ENCODE measurements at regions not wholly inside any gene's neighbourhood (a gene's known extent, or its start where the extent isn't known, plus 50 kb on each side); places are given as distances from the start of the nearest gene placed in this dataset.
"Not testable (repeated sequence)": the region's sequence is repeated elsewhere in the genome, so short reads cannot be mapped to it uniquely, and the experiment has no call there.

DNA sequence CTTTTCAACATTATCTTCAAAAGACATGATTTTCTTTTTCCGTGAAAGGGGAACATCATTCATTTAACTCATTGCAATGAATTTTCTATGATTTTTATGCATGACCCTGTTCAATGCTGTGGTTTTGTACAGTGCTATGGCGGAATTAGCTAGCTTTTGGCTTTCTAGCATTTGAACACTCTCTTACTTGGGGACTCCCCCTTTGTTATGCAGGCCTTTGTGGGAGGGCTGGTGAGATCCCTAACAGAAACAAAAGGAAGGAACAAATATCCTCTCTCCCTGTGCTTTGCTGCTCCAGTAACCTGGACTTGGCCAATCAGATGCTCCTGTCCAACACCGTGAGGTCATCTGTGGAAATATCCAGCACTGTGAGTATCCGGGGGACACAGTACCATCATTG lies 353.4 kb upstream of the FZD8 start:
- CTCF ChIA-PET, result no interaction called here
- Mint-ChIP-seq H3K27ac (no peak overlapping the region), H3K9me3 (peaks cover 2% of the 10 kb centered on the region), H3K4me1 (no peaks in the 10 kb centered on the region), H3K4me3 (no peak overlapping the region), H3K36me3 (no peaks in the 10 kb centered on the region), H3K27me3 (no peaks in the 10 kb centered on the region)
- no peak for DNase-seq

- Mint-ChIP-seq H3K9me3 (no peaks in the 10 kb centered on the region), H3K36me3 (no peaks in the 10 kb centered on the region), H3K4me3 (no peak overlapping the region), H3K27me3 (no peaks in the 10 kb centered on the region), H3K27ac (no peak overlapping the region), H3K4me1 (no peaks in the 10 kb centered on the region)
- no peak for DNase-seq
- CTCF ChIA-PET, result no interaction called here
These were observed 351.8 kb upstream of the FZD8 start for GRCh38 chr10:35993591-35994515.

GRCh38 chr10:35992107-35992506 lies 350.0 kb upstream of the FZD8 start:
- Mint-ChIP-seq H3K36me3 (no peaks in the 10 kb centered on the region), H3K9me3 (no peaks in the 10 kb centered on the region), H3K27me3 (no peaks in the 10 kb centered on the region), H3K4me3 (no peak overlapping the region), H3K27ac (no peak overlapping the region), H3K4me1 (no peaks in the 10 kb centered on the region)
- CTCF ChIA-PET, result interaction anchor here (0.6 kb wide), 1 partner anchor 362 kb away, joined by 4 read pairs; no protein-coding TSS in a partner anchor
- DNase-seq, result no peak

DNA sequence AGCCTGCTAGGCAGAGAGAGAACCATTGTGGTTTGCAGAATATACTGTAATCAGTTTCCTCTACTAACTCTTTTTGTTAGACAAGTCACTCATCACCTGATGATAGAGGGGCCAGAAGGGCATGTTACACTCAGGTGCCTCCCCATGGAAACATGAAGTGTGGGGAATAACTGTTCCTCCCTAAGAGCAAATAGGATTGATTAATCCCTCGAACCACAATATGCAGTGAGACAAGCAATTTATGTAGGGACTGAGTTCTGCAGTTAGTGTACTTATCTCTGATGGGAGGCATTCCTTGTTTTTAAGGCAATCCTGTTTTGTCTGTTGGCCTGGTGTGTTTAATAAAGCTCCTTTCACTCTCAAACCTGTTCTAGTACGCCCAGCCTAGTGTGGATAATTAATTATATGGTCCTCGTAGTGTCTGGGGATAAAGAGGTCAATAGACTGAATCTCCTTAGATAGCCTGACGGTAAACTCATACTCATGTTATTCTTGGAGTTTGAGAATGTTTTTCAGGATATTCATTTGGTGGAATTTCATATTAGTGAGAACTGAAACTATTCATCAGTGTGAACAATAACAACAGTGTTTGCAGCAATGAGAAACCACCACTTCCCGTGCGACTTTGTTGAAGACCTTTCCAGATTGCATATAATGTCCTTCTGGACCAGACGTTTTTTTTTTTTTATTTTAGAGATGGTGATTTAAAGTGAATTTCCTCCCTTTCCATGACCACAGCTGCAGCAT lies 344.8 kb upstream of the FZD8 start:
- Mint-ChIP-seq H3K4me3 (no peak overlapping the region), H3K27me3 (no peaks in the 10 kb centered on the region), H3K27ac (no peak overlapping the region), H3K9me3 (peaks cover 1% of the 10 kb centered on the region), H3K36me3 (no peaks in the 10 kb centered on the region), H3K4me1 (no peaks in the 10 kb centered on the region)
- CTCF ChIA-PET, result no interaction called here
- no peak for DNase-seq

DNA sequence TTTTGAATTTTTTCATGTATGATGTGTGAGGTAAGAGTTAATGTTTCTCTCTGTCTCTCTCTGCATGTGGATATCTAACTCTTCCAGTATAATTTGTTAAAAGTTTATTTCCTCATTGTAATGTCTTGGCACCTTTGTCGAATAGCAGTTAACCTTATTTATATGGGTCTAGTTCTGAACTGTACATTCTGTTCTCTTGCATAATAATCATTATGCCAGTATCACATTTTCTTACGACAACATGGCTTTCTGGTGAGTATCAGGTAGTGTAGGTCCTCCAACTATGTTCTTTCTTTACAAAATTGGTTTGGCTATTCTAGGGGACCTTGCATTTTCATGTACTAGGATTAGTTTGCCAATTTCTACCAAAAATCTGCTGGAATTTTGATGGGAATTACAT lies 337.0 kb upstream of the FZD8 start:
- no peaks in the 10 kb centered on the region for H3K27me3 Mint-ChIP-seq
- peaks cover 1% of the 10 kb centered on the region for H3K9me3 Mint-ChIP-seq
- no peak overlapping the region for H3K27ac Mint-ChIP-seq
- no peak overlapping the region for H3K4me3 Mint-ChIP-seq
- CTCF ChIA-PET, result no interaction called here
- no peak for DNase-seq
- no peaks in the 10 kb centered on the region for H3K36me3 Mint-ChIP-seq
- no peaks in the 10 kb centered on the region for H3K4me1 Mint-ChIP-seq

DNA sequence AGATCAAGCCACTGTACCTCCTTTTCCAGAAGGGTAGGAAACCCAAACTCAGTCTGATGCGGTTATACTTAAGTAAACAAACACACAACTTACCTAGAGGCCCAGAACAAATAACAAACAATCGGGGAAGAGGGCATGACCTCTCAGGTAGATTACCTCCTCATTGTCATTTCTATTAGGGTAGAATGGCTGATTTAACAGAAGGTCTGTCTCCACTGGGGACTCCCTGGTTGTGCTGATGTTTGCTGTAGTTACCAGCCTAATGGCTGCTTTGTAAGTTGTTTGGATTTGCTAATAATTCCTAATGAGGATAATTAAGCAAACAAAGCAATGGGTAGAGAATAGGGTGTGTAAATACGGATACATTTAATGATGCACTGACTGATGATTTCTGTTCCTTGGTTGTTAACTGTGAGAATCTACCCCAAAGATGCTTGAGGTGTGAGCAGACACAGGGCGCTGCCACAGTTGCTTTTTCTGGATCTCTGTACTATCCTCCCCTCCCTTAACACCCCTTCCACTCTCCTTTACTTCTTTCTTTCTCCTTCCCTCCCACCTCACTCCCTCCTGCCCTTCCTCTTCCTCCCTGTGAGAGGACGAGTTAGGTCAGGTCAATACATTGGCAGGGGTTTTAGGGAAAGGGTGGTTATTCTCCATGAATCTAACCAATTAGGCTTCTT lies 332.0 kb upstream of the FZD8 start:
- H3K4me3 Mint-ChIP-seq, H3K9me3 Mint-ChIP-seq, H3K36me3 Mint-ChIP-seq, CTCF ChIA-PET, H3K27me3 Mint-ChIP-seq, DNase-seq, H3K27ac Mint-ChIP-seq, H3K4me1 Mint-ChIP-seq: not testable (repeated sequence)

DNA sequence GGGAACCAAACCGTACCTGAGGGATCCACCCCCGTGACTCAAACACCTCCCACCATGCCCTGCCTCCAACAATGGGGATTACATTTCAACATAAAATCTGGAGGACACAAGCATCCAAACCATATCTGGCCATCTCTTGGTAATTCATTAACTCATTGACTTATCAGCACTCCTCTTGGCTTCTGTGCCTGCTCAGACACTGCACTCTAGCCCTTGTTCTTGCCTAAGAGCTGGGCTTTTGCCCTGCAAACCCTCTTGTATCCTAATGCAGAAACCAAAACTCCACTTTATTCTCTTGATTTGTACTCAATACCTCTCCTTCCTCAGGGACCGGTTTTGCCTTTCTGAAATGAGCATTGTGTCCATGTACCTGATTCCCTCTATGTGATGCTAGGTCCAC lies 330.2 kb upstream of the FZD8 start:
- CTCF ChIA-PET, result no interaction called here

DNA sequence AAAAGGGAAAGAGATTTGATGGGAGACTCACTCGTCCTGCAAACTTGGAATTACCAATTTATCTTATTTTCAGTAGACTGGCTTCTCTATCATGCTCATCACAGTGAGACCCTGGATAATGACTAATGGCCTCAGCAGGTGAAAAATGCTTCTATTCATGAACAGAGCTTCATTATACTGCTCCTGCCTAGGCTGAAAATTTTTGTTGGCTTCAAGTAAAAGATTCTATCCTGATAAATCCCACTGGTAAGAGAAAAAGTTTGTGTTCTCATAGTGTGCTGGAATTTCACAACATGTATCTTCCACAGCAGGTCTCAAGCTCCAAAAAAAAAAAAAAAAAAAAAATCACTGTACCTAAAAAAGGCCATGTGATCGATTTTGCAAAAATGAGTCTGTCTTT lies 329.3 kb upstream of the FZD8 start:
- Mint-ChIP-seq H3K4me3 (no peak overlapping the region), H3K27me3 (no peaks in the 10 kb centered on the region), H3K4me1 (no peaks in the 10 kb centered on the region), H3K36me3 (no peaks in the 10 kb centered on the region), H3K27ac (no peak overlapping the region), H3K9me3 (peaks cover 8% of the 10 kb centered on the region)
- DNase-seq, result no peak
- CTCF ChIA-PET, result no interaction called here

More for the DNA sequence above, 330.2 kb upstream of the FZD8 start:
- no peak for DNase-seq
- no peaks in the 10 kb centered on the region for H3K36me3 Mint-ChIP-seq
- H3K27ac Mint-ChIP-seq, result no peak overlapping the region
- no peak overlapping the region for H3K4me3 Mint-ChIP-seq
- no peaks in the 10 kb centered on the region for H3K4me1 Mint-ChIP-seq
- no peaks in the 10 kb centered on the region for H3K27me3 Mint-ChIP-seq
- peaks cover 8% of the 10 kb centered on the region for H3K9me3 Mint-ChIP-seq

GRCh38 chr10:35963685-35964084 lies 321.6 kb upstream of the FZD8 start:
- no peak overlapping the region for H3K4me3 Mint-ChIP-seq
- H3K4me1 Mint-ChIP-seq, result no peaks in the 10 kb centered on the region
- H3K9me3 Mint-ChIP-seq, result peaks cover 6% of the 10 kb centered on the region
- CTCF ChIA-PET, result no interaction called here
- H3K27ac Mint-ChIP-seq, result no peak overlapping the region
- H3K36me3 Mint-ChIP-seq, result no peaks in the 10 kb centered on the region
- DNase-seq, result no peak
- no peaks in the 10 kb centered on the region for H3K27me3 Mint-ChIP-seq

- H3K27ac Mint-ChIP-seq, result no peak overlapping the region
- H3K4me1 Mint-ChIP-seq, result no peaks in the 10 kb centered on the region
- H3K36me3 Mint-ChIP-seq, result no peaks in the 10 kb centered on the region
- peaks cover 6% of the 10 kb centered on the region for H3K9me3 Mint-ChIP-seq
- no peak overlapping the region for H3K4me3 Mint-ChIP-seq
- no peaks in the 10 kb centered on the region for H3K27me3 Mint-ChIP-seq
- CTCF ChIA-PET, result no interaction called here
- no peak for DNase-seq
These were observed 319.4 kb upstream of the FZD8 start for GRCh38 chr10:35961501-35961900.

DNA sequence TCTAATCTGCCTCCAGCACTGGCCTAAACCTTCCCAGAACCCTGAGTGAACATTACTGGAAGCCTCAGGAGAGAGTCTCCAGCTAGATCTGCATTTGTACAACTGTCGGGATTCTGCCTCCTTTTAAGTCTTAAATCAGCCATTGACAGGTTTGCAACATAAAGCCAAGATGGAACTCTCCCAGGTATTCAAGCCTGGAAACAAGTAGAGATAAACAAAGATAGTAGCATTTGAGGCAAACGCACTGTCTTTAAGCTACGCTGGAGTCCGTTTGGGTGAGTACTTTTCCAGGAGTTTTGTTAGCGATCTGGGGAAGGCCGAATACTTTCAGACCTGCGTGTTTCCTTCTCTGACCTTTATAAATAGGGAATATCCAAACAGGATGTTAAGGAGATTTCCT lies 317.2 kb upstream of the FZD8 start:
- no peak overlapping the region for H3K27ac Mint-ChIP-seq
- DNase-seq, result no peak
- H3K27me3 Mint-ChIP-seq, result no peaks in the 10 kb centered on the region
- H3K4me1 Mint-ChIP-seq, result no peaks in the 10 kb centered on the region
- no peak overlapping the region for H3K4me3 Mint-ChIP-seq
- no peaks in the 10 kb centered on the region for H3K36me3 Mint-ChIP-seq
- H3K9me3 Mint-ChIP-seq, result peaks cover 5% of the 10 kb centered on the region
- CTCF ChIA-PET, result interaction anchor here (0.6 kb wide), 1 partner anchor 863 kb away, joined by 3 read pairs; no protein-coding TSS in a partner anchor

GRCh38 chr10:35958609-35959008 lies 316.5 kb upstream of the FZD8 start:
- H3K27me3 Mint-ChIP-seq, H3K27ac Mint-ChIP-seq, H3K4me1 Mint-ChIP-seq, H3K36me3 Mint-ChIP-seq, H3K4me3 Mint-ChIP-seq, H3K9me3 Mint-ChIP-seq, DNase-seq: not testable (repeated sequence)
- CTCF ChIA-PET, result interaction anchor here (0.6 kb wide), 1 partner anchor 863 kb away, joined by 3 read pairs; no protein-coding TSS in a partner anchor

DNA sequence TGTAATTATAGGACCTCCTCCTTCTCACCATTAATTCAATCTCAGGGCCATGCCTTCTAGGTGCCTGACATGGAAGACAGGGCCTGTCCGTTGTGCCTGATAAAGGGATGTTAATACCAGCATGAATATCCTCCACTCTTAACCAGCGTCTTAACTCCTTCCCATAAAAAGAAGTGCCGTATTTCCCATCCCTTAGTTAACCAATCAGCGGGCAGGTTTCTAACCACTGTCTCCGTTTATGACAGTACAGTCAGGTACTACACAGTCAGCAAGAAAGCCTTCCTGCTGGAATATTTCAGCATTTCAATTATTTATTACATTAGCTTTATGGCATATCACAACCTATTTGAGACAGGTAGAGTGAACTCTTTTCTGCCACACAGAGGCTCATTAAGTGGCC lies 308.6 kb upstream of the FZD8 start:
- H3K36me3 Mint-ChIP-seq, result no peaks in the 10 kb centered on the region
- CTCF ChIA-PET, result no interaction called here
- H3K27ac Mint-ChIP-seq, result no peak overlapping the region
- no peaks in the 10 kb centered on the region for H3K27me3 Mint-ChIP-seq
- H3K9me3 Mint-ChIP-seq, result peaks cover 2% of the 10 kb centered on the region
- H3K4me1 Mint-ChIP-seq, result no peaks in the 10 kb centered on the region
- no peak overlapping the region for H3K4me3 Mint-ChIP-seq
- DNase-seq, result no peak

DNA sequence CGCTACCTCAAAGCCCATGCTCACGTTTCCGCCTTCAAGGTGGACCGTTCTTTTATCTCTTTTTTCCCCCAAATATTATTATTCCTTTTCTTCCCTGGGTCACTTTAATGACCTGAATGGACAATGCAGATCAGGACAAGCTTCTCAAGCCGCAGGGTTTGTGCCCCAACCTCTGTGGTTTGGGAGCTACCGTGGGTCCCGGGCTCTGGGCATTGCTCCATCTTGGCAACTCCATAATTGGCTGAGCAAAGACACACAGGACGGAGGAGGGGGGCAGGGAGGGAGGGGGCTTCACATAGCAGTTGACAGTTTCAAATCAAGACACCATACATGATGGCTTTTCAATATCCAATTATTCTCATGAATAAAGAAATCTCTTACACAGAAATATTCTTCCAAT lies 308.1 kb upstream of the FZD8 start:
- CTCF ChIA-PET, result no interaction called here
- no peaks in the 10 kb centered on the region for H3K27me3 Mint-ChIP-seq
- peaks cover 2% of the 10 kb centered on the region for H3K9me3 Mint-ChIP-seq
- no peak overlapping the region for H3K4me3 Mint-ChIP-seq
- no peak overlapping the region for H3K27ac Mint-ChIP-seq
- H3K36me3 Mint-ChIP-seq, result no peaks in the 10 kb centered on the region
- no peaks in the 10 kb centered on the region for H3K4me1 Mint-ChIP-seq
- no peak for DNase-seq

Data from activated naive CD4-positive, alpha-beta T cell treated with anti-CD3 and anti-CD28 coated beads, Interleukin-2, amount 10 ng/mL, durations not matched to agents 7 days and 5 days (primary cell).